ENCODE measurements at regions not wholly inside any gene's neighbourhood (a gene's known extent, or its start where the extent isn't known, plus 50 kb on each side); places are given as distances from the start of the nearest gene placed in this dataset.
A peak's percentile ranks its signal among the peaks of the same experiment; 100 is the strongest.

DNA sequence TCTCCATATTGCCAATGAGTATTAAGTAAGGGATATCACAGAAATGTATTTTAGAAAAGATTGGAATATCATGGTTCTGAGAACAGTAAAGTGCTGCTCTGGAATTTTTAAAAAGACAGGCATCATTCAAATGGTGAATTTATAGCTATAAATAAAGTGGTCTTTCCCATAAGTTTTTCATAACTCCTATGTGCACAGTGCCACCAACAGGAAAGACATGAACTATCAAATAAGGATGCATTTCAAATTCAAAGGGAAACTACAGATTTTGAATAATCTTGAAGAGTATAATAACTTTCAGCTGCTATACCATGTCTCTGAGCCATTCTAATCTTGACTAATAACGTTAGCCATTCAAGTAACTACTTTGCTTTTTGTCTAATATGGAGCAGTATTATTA lies 456.8 kb upstream of the GJE1 start:
- DNase-seq (ENCODE audit: low spot score) = no peak

DNA sequence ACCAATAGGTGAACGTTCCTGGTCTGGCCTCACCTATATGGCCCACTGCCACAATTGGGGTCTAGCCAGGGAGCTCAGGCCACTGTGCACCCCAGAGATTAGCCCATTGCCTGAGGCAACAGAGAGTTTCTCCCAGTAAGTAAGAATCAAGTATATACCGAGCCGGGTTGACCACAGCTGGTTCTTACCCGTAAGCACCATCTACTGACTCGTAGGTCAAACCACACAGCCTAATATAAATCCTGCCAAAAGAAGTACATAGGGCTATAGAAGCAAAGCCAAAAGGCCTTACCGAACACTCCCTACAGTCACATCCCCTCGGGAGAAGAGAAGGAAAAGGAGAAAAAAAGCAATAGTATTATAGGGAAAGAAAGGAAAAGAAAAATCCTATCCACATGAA lies 463.6 kb upstream of the GJE1 start:
- no peak for DNase-seq (ENCODE audit: low spot score)

DNA sequence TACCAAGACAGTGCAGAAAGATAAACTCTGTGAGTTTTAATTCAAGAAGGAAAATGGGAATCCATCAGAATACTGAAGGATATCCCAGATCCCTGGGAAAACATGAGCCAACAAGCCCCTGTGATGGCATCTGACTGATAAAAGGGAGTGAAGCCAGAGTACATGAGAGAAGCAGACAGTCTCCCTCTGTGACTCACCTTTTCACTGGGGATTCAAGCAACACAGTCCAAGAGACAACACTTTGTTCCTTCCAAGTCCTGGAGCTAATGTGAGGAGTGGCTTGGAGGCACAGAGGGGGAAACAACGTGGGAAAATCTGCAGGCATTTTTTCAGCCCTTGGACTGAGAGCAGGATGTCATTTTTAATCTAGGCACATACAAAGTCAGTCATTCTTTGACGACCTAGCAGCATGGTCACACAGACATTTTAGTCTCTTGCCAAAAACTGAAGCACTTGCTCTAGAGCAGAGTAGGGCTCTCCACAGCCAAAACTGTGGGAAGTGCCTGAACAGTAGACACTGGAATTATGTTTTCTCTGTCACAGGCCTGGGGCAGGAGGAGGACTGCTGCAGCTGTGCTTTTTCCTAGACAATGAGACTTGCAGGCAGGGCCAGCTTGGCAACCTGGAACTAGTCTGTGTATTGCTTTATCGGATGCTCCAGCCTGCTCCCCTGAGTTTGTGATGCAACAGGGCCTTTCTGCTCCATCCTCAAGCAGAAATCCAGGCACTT lies 465.0 kb upstream of the GJE1 start:
- no peak for DNase-seq (ENCODE audit: low spot score)

DNA sequence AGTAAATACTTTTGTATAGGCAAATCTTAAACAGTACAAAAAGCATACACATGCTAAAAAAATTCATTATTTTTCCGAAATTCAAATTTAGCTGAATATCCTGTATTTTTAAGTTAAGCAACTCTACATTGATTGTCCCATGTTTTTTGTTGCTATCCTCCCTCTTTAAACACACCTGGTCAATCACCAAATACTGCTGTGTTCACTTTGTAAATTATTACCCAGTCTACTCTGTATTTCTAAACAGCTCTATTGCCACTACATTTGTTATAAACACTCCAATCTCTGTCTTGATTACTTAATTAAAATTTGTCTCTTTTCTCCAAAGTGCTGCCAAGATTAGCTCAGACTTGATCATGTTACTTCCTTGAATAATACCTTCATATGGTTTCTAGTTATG lies 466.5 kb upstream of the GJE1 start:
- DNase-seq (ENCODE audit: low spot score) = no peak

DNA sequence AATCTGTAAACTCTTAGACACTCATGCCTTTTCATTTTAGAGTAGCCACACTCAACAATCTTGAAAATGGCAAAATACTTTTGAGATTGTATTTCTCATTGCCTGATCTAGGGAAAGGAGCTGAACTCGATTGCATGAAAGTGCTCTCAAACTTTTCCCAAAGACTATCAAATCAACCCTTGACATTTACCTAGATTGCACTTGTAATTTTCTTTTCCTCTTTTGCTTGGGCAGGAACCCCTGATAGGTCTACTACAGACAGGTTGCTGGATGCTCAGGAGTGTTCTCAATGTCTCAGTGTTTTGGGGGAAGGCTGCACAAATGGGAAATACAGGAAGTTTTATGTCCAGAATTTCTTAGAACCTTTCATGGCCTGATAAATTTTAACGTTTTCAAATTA lies 468.0 kb upstream of the GJE1 start:
- no peak for DNase-seq (ENCODE audit: low spot score)

DNA sequence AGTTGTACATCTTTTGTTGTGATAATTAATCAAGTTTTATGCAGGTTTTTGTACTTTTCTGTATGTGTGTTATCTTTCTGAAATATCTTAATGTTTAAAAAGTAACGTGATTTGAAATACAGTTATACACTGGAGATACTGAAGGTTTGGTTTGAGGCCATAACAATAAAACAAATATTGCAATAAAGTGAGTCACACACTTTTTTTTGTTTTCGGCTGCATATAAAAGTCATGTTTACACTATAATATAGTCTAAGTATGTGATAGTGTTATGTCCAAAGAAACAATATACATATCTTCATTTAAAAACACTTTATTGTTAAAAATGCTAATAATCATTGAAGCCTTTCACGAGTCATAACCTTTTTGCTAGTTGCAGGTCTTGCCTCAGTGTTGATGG lies 473.1 kb upstream of the GJE1 start:
- DNase-seq (ENCODE audit: low spot score) = no peak

DNA sequence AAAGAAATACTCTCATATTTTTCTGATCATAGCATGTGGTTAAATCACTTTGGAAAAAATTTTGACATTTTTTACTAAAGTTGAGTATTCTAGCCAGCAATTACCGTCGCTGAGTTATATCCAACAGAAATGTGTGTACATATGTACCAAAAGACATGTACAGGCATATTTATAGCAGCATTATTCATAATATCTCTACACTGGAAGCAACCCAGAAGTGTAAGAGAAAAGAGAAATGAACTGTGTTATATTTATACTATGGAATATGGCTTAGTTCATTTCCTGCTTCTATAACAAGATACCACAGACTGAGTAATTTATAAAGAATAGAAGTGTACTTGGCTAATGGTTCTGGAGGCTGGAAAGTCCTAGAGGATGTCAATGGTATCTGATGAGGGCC lies 474.0 kb upstream of the GJE1 start:
- DNase-seq (ENCODE audit: low spot score) = no peak

DNA sequence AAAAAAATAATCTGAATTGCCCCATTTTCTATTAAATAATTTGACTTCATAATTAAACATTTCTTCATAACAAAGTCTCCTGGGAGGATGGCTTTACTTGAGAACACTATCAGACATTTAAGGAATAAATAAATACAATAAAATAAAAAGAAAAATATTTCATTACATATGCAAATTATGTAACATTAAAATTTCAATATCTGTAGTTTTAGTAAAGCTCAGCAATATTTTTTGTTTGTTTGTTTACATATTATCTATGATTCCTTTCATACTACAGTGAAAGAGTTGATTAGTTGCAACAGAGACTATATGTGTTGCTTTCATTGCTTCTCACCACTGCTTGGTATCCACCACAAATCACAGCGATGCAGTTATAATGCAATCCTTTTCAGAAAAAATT lies 474.9 kb upstream of the GJE1 start:
- no peak for DNase-seq (ENCODE audit: low spot score)

DNA sequence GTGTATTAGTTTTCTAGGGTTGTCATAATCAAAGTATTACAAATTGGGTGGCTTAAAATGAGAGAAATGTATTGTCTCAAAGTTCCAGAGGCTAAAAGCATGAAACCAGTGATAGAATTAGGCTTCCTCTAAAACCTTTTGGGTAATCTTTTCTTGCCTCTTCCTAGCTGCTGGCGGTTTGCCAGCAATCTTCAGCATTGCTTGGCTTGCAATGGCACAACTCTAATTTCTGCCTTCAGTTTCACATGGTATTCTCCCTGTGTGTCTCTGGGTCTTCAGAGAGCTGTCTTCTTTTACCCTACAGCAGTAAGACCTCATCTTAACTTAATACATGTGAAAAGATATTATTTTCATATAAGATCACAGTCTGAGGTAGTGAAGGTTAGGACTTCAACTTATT lies 479.1 kb upstream of the GJE1 start:
- DNase-seq (ENCODE audit: low spot score) = peak; percentile 6

DNA sequence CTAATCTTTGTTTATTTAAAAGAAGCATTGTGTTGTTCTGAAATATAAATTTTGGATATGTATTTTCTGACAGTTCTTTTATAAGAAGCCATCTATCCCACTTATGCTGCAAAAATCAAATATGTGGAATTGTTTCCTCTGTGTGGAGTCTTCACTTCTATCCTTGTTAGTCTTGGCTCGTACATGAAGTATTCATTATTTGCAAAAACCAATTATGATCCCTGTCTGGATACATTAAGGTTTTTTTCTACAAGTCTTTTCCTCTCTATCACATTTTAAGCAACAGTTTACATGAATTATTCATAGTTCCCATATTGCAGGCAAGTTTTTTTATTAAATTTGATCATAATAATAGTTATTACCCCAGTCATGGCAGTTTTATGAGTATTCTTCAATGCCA lies 490.8 kb upstream of the GJE1 start:
- no peak for DNase-seq (ENCODE audit: low spot score)

DNA sequence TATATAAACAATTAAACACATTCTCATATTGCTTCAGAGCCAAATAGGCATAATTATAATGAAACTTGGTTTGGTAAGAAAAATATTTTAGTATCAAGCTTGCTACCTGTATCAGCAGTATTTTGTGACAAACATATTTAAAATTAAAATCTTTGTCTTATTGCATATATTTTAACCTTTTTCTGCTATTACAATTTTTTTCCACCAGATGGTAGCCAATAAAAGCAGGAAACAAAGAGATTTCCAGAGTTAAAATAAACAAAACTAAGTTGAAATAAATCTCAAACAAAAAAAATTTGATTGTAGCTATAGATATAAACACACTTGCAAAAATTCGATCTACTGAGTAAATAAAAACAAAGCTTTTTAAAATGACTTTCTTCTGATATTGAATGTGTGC lies 491.3 kb upstream of the GJE1 start:
- no peak for DNase-seq (ENCODE audit: low spot score)

DNA sequence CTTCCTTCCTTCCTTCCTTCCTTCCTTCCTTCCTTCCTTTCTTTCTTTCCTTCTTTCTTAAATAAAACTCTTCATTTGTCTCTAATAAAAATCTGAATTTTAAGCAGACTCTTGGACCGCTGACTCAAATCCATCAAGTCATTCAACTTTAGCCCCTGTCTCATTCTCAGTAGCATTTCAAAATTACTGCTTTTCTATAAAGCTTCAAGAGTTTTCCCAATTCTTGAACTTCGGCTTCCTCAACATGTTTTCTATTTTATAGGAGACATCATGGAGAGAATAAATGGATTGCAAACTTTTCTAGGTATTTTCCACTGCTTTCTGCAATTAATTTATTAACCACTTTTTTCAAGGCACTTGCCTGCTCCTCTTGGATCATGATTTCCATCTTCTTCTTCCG lies 497.1 kb upstream of the GJE1 start:
- no peak for DNase-seq (ENCODE audit: low spot score)

DNA sequence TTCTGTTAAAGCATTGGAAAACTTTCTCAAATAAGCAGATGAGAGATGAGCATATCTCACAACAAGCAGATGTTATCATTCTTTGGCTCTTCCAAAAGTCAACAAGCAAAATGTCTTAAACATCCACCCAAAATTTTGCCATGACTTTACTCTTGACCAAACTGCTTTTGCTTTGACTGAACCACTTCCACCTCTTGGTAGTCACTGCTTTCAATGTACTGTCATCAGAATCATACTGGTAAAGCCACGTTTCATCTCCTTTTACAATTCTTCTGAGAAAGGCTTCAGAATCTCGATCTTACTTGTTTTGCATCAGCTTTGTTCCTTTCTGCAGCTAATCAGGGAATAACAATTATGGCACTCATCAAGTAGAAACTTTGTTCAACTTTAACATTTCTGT lies 498.5 kb upstream of the GJE1 start:
- DNase-seq (ENCODE audit: low spot score) = no peak

DNA sequence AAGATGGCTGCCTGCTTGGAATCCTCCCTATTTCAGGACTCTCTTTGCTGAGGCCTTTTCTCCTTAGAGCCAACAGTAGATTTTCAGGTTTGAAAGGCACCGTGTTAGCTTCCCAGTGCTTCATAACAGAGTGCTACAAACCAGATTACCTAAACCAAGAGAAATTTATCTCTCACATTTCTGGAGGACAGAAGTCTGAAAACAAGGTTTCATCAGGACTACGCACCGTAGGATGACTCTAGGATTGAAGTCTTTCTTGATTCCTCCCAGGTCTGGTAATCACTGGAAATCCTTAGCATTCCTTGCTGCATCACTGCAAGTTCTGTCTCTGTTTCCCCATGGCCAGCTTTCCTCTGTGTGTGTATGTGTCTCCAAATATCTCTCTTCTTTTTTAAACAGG lies 508.4 kb upstream of the GJE1 start:
- no peak for DNase-seq (ENCODE audit: low spot score)

DNA sequence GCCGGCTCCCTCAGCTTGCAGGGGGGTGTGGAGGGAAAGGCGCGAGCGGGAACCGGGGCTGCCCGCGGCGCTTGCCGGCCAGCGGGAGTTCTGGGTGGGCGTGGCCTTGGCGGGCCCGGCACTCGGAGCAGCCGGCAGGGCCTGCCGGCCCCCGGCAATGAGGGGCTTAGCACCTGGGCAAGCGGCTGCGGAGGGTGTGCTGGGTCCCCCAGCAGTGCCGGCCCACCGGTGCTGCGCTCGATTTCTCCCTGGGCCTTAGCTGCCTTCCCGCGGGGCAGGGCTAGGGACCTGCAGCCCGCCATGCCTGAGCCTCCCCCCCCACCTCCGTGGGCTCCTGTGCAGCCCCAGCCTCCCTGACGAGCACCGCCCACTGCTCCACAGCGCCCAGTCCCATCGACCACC lies 514.5 kb upstream of the GJE1 start:
- DNase-seq (ENCODE audit: low spot score) = no peak

DNA sequence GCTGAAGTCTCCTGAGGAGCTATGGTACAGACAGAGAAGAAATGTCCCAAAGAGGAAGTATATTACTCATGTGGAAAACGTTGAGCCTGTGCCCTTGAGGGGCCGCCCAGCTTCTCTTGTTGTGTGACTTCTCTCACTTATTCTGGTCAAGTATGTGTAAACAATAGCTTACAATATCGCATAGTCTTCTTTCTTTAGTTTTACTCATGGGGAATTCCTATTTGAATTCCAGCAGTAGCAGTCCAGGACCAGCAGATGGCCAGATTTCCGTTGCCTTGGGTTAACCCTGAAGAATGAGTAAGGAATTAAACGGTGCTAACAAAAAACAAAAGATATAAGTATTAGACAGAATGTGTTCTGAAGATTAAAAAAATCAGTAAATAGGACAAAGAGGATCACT lies 522.0 kb upstream of the GJE1 start:
- no peak for DNase-seq (ENCODE audit: low spot score)

DNA sequence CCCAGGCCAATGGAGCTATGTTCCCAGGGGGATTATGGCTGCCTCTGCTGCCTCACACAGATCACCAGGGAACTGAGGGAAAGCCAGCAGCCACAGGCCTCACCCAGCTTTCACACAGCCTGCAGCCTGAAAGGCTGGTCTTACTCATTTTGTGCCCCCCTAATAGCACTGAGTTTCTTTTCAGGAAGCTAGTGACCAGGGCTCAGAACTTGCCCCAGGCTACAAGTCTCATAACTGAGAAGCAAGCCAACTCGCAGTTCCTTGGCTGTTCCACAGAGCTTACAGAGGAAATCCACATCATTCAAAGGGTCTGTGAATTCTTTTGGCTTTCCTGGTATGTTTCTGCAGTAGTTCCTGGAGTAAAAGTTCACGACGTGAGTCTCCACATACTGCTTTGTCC lies 524.8 kb upstream of the GJE1 start:
- no peak for DNase-seq (ENCODE audit: low spot score)

DNA sequence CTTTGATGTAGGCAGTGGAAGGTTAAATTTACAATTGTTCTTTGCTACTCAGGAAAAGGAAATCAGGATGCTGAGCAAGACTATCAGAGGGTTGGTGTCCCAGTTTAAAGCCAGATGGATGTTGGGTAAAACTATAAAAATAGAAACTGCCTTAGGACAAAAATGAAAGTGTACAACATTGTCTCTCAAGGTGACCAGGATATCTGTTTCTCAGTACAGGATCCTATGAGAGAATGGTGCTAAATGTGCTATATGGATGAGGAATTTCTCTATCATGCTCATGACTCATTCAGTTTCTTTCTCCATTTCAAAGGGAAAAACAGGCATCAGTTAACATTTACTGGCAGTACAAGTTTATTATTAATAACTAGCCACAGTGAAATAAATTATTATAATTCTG lies 534.2 kb upstream of the GJE1 start:
- DNase-seq (ENCODE audit: low spot score) = no peak

DNA sequence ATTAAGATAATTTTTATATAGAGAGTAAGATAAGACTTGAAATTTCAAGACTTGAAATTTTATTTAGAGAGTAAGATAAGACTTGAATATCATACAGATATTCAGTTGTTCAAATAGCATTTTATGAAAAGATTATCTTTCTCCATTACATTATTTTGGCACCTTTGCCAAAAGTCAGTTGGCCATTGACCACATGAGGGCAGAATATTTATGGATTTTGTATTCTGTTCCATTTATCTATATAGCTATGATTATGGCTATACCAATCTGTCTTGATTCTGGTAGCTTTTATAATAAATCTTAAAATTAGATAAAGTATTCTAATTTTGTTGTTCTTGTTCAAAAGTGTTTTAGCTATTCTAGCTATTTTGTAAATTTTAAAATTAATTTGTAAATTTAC lies 537.9 kb upstream of the GJE1 start:
- no peak for DNase-seq (ENCODE audit: low spot score)

DNA sequence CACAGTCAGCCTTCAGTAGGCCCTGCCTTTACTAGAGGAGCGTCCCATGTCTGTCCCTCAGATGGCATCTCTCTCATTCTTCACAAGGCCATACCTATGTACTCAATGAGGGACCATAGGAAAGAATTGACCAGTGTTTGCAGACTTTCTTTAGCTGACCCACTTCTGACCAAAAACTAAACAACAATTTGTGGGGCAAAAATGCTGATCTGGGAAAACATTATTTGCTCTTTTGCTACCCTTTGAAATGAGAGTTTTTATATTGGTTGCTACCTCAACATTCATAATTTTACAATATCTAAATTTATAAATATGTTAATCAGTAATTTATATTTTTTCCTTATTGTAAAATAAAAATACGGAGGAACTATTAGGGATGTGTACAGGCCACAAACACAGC lies 539.4 kb upstream of the GJE1 start:
- no peak for DNase-seq (ENCODE audit: low spot score)

DNA sequence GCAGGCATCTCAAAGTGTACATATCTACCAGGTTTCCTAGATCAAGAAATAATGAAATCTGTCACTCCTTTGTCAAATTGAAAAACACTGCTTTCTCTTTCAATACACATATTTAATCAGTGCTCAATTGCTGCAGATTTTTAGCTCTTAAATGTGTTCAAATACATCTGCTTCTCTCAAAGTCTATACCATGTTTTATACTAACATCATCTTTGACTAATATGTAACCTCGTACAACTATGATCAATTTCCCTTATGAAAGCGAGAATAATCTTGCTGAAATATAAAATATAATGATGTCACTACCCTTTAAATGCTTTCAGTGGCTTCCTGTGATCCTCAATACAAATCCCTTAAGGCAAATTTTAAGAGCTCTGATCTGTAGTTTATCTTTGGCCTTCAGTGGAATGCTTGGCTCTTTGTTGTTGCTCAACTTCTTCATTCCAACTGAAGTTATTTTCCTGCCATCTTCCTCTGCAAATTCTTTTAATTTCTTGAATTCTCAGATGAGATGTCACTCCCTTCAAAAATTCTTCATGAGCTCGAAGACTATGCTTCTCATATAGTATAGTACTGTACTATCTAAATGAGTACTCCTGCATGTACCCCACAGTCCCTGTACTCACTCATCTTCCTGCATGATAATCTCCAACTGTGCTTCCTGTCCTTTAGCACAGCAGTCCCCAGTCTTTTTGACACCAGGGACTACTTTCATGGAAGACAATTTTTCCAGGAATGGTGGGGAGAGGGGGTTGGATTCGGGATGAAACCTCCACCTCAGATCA lies 545.1 kb upstream of the GJE1 start:
- no peak for DNase-seq (ENCODE audit: low spot score)

DNA sequence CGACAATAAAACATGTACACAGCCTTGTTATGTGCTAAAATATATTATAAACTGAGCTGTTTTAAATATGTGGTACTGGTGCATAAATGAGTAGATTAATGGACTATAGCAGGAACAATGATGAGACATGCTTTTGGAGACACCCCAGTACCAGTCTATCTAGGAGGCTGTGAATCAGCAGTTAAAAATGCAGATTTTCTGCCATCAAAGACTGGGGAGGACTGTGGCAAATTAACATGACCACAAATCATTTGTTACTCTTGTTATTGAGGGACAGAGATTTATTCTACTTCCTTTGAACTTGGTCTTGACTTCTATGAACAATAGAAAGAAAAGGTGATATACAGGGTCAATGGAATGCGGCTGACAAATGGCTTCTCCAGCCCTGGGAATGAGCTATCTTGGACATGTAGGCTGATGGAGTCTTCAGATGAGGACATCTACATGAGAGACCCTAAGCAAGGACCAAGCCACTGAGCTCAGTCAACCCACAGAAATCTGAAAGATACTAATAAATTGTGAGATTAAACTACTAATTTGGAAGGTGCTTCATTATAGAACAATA lies 551.7 kb upstream of the GJE1 start:
- DNase-seq (ENCODE audit: low spot score) = no peak

DNA sequence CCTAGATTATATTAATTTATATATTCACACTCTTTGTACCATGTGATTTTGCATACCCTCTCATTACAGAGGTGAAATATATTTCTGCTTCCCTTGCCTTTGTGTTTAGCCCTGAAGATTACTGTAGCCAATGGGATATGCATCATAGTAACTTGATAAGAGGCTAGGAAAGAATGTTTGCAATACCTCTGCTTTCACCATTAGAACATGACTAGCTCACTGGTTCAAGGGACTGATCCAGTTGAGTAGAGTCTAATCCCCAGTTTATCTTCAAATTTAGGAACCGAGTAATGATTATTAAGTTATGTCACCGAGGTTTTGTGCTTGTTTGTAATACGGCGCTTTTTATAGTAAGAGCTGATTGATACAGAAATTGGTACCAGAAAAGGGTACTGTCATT lies 552.6 kb upstream of the GJE1 start:
- no peak for DNase-seq (ENCODE audit: low spot score)

DNA sequence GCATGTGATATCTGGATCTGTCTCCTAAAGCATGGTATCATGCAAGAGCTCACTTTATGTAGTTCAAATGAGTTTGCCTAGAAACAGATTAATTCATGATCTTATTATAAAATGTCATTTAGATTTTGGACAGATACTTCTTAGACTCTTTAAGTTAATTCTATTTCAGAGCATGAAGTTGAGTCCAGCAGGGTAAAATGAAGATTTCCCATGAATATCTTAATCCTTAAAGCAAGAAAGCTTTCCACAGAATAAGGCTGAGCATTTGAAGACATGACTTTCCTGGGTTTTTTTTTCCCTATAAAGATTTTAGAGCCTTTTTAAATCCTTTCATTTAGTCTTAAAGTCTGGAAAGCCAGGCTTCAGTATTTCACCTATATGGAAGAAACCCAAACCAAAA lies 556.0 kb upstream of the GJE1 start:
- no peak for DNase-seq (ENCODE audit: low spot score)

All from hematopoietic multipotent progenitor cell treated with erythropoietin and hydrocortisone succinate and interleukin-3 and kit ligand, for 17 days (in vitro differentiated cells).